ENCODE measurements at regions not wholly inside any gene's neighbourhood (a gene's known extent, or its start where the extent isn't known, plus 50 kb on each side); places are given as distances from the start of the nearest gene placed in this dataset.

- TF ChIP-seq CTCF (conservative IDR thresholded peaks at IDR 0.05; ENCODE audit: low read length) = no peak
- no peak for DNase-seq (ENCODE audit: low read depth)
- H3K4me3 ChIP-seq (ENCODE audit: low read length) = no peak overlapping the region
These were observed 101.6 kb upstream of the PLXNA4 start for GRCh38 chr7:132677918-132678317.

- DNase-seq (ENCODE audit: low read depth) = no peak
- no peak for TF ChIP-seq CTCF (conservative IDR thresholded peaks at IDR 0.05; ENCODE audit: low read length)
- H3K4me3 ChIP-seq (ENCODE audit: low read length) = no peak overlapping the region
These were observed 96.1 kb upstream of the PLXNA4 start for GRCh38 chr7:132672200-132672990.

- H3K4me3 ChIP-seq (ENCODE audit: low read length) = no peak overlapping the region
- no peak for DNase-seq (ENCODE audit: low read depth)
- TF ChIP-seq CTCF (conservative IDR thresholded peaks at IDR 0.05; ENCODE audit: low read length) = no peak
These were observed 90.5 kb upstream of the PLXNA4 start for GRCh38 chr7:132666774-132667172.

GRCh38 chr7:132666071-132666773 is 90.0 kb upstream of the PLXNA4 start:
- no peak overlapping the region; the same call in 1 of the 2 replicates for H3K4me3 ChIP-seq (ENCODE audit: low read length)
- TF ChIP-seq CTCF (conservative IDR thresholded peaks at IDR 0.05; ENCODE audit: low read length) = no peak
- peak; percentile 16 for DNase-seq (ENCODE audit: low read depth)

- no peak for DNase-seq (ENCODE audit: low read depth)
- peak; percentile 56 for TF ChIP-seq CTCF (conservative IDR thresholded peaks at IDR 0.05; ENCODE audit: low read length)
- H3K4me3 ChIP-seq (ENCODE audit: low read length) = no peak overlapping the region
These were observed 80.8 kb upstream of the PLXNA4 start for GRCh38 chr7:132656846-132657776.

GRCh38 chr7:132656341-132656740 is 80.1 kb upstream of the PLXNA4 start:
- TF ChIP-seq CTCF (conservative IDR thresholded peaks at IDR 0.05; ENCODE audit: low read length) = no peak
- no peak overlapping the region for H3K4me3 ChIP-seq (ENCODE audit: low read length)
- no peak for DNase-seq (ENCODE audit: low read depth)

All from AG10803 (cell line).